Activated T-cell treated with anti-CD3 and anti-CD28 coated beads for 24 hours (primary cell): ENCODE measurements at regions not wholly inside any gene's neighbourhood (a gene's known extent, or its start where the extent isn't known, plus 50 kb on each side); places are given as distances from the start of the nearest gene placed in this dataset.
"Not testable (repeated sequence)": the region's sequence is repeated elsewhere in the genome, so short reads cannot be mapped to it uniquely, and the experiment has no call there.

Experiments used
- DNase-seq: peaks from one replicate; pipeline ENCODE4 v3.0.0-alpha.2; 2020; ENCODE audit warnings: low read depth

DNA sequence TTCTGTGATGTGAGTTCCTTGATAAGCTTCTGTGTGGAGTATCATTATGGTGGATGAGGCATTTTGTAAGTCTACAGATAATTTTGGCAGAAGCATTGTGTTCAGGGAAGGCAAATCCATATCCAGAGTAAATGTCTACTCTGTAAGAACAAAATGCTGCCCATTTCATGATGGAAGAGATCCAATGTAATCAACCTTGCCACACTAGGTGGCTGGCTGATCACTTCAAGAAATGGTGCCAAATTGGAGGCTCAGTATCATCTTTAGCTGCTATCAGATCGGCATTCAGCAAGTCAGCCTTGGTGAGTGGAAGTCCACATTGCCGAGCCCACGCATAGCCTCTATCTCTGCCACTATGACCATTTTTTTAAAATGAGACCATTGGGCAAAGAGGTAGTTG, 565.8 kb upstream of the USP24 start:
- DNase-seq = no peak

DNA sequence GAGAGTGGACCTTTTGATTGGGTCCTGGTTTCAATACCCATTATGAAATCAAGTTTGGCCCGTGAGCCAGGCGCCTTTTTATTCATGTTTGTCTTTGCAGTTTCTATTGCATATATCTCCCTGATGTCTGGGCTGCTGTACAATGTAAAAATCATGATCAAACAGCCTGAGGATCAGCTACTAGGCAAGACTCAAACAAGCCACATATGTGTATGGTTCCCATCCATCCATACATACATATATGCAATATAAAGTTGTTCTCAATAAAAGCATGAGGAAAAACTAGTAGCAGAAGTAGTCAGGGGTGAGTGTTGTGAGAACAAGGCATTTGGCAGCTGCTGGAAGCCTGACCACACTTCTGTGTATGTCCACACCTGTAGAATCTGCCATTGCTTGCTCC, 562.4 kb upstream of the USP24 start:
- DNase-seq = no peak

DNA sequence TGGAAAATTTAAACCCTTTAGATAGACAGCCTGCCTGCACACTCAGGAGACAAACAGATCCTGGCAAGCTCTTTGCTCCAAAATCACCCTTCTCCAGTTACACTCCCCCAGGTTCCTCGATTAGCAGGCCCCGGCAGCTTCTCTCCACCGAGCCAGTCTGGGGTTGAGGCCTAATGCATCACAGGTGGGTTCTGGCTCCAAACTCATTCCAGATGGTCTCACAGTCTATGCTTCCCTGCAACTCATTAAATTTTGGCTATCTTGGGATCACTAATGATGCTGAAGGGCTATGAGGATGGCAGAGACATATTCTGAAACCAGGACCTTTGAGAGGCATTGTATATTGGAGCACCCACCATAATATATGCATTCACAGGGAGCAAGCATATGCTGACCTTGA, 559.8 kb upstream of the USP24 start:
- DNase-seq = no peak

DNA sequence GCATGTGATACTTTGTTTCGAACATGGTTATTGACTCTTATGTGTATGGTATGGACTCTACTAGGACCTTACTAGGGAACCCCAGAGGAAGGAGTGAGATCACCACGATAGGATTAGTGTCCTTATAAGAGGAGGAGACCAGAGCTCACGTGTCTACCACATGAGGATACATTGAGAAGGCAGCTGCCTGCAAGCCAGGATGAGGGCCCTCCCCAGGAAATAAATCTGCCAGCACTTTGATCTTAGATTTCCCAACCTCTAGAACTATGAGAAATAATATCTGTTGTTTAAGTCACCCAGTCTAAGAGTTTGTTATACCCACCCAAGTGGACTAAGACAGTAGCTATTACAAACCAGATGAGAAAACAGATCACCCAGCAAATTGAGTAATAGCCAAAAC, 559.3 kb upstream of the USP24 start:
- DNase-seq = no peak

DNA sequence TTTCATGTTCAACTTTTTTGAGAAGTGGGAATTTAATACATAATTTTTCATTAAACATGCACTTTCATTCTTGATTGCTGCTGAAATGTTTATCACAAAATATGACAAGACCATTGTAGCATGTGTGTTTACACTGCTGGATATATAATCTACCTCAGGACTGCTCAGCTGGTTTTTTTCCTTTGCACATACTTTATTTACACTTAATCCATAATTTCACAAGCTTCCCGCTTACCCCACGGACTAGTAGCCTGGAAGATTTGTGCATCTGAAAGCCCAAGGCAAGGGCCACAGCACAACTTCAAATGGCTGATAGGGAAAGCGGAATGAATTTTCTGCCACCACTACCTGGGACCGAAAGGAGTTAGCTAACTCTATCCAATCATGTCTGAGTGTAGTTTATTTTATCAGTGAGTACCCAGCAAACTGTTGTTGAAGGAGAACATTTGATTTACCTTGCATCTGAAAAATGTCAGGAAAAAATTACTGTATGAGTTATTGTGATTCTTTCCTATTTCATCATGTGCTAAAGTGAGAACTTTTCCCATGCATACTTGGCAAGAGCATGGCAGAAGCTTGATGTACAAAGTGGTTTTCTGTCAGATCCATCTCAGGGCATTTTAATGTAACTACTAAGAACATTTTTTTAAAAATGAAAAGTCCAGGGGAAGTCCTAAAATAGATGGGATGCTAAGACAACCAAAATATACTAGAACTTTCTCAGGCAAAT, 558.2 kb upstream of the USP24 start:
- DNase-seq = no peak

DNA sequence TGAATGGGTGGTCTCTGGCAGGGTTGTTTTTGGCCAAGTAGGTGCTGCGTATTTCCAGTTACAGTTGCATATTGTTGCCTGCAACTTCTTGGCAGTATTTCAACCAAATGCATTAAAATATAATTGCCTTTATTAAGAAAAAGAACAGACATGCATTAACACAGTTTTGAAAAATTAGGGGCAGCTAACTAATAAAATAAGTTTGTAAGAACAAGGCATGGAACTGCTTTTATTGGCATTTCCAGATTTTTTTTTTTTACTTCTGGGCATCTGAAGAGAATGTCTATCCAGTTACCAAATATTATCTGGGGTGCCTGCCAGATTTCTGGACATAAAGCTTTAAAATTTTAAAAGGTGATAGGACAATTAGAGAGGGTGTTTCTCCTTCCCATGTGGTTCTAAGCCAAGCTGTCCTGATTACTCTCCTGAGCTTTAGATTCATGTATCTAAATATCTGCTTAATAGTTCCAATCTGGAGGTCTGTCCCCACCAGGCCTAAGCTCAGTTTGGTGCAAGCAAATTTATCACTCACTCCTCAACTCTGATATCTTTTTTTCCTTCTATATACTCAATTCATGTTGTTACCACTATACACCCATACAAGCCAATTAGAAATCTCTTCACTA, 553.3 kb upstream of the USP24 start:
- no peak for DNase-seq

DNA sequence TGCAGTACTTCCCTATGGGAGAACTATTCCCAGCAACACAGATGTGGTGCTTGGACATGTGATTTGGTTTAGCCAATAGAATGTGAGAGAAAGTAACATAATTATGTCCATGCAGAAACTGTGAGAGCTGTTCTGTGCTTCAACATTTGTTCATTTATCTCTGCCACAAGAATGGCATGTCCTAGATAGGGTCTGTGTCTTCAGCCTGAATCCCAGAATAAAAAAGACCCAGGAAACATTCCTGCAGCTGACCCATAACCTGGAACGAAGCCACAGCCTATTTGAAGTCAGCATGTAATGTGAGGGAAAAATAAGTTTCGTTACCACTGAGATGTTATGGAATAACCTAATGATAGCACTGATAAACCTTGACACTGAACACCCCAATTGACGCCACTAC, 552.0 kb upstream of the USP24 start:
- no peak for DNase-seq

DNA sequence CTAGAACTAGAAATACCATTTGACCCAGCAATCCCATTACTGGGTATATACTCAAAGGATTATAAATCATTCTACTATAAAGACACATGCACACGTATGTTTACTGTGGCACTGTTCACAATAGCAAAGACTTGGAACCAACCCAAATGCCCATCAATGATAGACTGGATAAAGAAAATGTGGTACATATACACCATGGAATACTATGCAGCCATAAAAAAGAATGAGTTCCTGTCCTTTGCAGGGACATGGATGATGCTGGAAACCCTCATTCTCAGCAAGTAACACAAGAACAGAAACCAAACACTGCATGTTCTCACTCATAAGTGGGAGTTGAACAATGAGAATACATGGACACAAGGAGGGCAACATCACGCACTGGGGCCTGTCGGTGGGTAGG, 550.3 kb upstream of the USP24 start:
- DNase-seq = not testable (repeated sequence)

DNA sequence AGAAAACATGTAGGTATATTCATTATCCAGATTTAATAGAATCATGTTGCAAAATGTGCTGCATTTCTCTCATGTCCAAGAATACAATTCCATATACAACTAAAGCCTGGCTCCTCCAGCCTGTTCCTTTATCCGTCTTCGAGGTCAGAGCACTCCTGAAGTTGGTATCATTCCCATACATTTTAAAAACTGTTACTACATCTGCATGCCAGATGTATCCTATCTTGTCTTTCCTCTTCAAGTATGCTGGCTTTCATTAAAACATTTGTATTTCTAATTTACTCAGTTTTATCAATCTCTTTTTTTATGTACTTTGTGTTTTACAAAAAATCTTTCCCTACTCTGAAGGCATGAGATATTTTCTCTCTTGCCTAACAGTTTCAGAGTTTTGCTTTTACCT, 536.6 kb upstream of the USP24 start:
- no peak for DNase-seq

DNA sequence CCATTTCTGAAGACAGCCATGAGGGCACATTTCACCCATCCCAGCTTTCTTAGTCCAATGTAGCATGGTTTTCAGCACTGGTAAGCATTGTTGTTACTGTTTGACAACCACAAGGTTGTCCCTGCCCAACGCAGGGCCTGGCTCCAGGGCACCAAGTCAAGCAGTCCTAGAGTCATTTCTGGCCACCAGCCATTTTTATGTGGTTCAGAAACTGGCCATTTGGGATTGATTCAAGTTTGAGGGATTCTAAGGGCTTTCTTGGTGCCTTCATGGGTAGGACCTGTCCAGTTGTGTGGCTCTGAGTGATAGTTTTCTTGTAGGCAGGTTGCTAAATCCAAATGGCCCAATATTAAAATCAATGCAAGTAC, 535.4 kb upstream of the USP24 start:
- DNase-seq = no peak

DNA sequence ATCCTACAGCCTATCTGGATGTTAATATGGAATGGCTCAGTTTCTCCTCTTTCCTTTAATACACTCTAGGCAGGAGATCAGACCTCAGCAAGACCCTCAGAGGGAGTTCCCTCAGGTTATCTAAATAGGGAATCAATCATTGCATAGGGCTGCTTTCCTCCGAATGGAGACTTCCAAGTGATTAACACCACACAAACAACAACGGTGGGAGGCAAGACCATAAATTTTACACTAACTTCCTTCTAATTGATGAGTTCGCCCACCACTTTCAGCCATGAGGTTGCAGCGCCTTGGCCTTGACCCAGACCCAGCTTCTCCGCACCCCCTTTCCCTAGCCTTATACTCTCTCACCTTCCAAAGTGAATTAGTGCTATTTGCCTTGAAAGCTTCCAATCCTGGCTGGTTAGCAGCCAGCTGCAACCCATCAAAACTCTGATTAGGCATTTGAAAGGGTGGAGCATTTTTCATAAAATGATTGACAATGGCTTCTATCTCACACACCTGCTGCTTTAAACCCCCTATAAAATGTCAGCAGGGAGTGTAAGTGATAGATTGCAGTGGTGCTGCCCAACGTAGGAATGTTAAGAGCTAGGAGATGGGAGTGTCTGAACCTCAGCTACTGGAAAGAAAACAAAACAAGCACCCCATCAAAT, 534.9 kb upstream of the USP24 start:
- DNase-seq = no peak

DNA sequence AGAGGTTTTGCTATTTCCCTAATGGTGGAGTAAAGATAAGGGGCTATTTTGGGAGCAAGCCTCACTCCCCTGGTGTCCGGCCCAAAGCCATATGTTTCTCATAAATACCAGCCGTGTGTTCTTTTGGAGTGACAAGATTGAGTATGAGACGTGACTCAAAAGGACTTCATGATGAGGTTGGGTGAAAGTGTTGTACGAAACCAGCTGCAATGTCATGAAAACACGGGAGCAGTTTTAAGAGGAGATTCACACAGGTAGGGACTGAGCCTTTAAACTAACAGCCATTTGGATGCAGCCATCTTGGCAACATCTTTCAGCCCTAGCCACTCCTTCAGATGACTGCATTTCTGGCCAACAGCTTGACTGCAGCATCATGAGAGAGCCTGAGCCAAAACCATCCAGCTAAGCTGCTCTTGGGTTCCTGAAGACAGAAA, 532.3 kb upstream of the USP24 start:
- no peak for DNase-seq

DNA sequence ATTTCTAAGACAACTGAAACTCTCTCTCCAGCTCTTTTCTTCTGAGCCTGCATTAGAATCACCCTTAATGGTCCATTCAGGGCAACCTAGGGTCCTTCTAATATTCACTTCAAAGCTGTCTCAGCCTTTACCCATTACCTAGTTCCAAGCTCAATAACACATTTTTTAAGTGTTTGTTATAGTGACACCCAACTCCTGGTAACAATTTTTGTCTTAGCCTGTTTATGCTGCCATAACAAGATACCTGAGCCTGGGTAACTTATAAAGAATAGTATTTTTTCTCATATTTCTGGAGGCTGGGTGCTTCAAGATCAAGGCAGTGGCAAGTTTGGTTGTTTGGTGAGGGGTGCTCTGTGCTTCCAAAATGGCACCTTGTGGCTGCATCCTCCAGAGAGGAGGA, 531.5 kb upstream of the USP24 start:
- no peak for DNase-seq

DNA sequence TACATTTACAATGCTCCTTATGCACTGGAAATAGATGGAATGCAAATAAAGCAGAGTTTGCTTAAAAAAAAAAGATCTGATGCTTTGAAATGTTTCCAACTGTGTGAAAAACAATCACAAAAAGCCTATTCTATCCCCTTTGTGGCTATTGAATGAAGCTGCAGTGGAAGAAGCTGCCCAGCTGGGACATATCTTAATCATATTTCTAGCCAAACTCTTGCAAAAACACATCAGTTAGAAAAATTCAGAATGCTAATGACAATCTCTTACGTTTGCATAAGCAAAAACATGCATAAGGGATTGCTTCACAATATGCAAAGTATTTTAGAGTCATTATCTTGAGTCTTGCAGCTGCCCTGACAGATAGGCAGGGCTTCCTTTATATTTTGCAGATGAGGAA, 526.4 kb upstream of the USP24 start:
- no peak for DNase-seq

DNA sequence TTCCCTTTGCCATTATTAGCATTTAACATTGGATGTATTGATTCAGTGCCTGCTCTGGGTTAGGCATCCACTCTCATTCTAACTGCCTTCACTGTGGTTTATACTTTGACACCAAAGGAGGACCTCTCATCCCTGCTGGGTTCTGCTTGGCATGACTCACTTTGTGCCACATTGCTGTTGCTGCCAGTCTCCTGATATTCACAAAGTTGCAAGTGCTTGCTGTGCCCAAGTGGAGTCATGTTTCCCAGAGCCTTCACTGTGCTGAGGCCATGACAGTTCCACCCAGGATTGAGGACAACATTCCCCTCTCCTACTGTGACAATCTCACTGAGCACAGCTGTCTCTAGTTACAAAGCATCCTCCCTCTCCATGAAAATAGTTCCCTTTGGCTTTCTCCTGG, 519.9 kb upstream of the USP24 start:
- no peak for DNase-seq

DNA sequence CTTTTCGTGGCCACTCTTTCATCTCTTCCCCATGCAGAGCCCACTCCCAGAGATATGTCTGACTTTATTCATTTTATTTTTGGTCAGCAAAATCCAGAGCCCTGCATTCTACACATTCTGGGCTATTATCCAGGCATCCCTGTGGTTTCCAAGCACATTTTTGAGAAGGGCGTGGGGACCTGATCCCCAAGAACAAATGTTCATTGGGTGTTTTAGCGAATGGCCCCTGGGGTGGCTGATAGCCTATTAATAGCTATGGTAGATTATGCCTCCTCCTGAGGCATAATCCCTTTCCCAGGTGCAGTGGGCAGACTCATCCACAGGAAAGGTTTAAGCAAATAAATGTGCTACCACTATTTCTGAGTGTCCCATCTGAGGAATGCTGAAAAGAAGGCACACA, 511.8 kb upstream of the USP24 start:
- DNase-seq = no peak

DNA sequence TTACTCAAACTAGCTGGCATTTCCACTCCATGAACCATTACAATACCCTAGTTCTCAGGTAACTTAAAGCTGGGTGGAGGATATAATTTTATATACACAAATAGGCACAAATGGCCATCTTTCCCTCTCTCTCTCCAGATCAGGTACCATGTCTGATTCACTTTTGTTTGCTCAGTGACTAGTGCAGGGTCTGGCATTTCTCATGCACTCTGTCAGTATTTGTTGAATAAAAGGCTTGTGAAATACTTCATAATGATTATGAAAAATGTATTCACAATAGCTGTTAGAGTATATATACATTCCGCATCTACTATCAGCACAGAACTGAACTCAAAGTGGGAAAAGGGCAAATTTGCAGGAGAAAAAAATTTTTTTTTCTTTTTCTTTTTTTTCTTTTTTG, 510.2 kb upstream of the USP24 start:
- no peak for DNase-seq

DNA sequence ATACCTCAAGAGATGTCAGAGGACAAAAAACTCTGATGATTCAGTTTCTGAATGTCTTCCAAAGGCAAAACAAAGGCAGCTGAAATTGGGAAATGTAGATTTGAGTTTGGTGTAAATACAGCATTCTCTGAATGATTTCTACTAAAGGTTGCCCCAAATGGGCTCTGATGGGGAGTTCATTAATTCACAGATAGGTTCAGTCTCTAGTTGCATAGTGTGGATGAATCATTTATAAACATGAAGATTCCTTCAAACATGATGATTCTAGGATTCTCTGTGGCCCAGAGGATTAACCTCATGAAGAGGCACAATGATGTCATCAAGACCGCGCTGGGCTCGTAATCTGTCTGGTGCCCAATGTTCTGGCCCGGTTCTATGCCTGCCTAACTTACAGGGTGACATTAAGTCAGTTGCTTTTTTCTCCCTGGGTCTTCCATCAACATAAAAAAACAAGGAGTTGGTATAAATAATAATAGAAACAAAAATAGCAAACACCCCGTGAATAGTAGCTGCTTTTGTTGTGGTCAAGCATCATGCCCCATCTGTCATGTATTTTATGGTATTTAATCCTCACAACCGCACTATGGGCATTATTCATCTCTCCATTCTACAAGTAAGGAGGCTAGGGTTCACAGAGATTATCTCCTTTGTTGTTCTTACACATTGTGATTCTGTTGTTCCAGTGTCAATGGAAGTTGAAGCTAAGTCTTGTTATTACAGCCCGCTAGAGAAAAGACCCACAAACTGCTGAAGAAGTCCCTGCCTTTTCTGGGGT, 509.6 kb upstream of the USP24 start:
- DNase-seq = no peak

DNA sequence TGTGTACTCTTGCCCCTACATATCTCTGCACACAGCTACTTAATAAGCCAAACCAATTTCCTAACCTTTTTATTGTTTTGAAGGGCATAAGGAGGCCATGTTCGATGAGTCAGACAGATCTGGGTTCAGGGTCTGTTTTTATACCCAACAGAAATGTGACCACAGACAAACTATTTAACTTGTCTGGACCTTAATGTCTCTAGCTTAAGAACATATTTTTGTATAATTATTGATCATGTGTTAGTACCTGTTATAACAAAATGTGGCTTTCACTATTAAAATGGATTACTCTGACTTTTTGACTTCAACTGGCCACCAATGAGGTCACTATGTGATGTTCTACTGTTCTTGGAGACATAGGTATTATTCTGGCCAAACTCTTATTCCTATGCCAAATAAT, 507.8 kb upstream of the USP24 start:
- DNase-seq = no peak

DNA sequence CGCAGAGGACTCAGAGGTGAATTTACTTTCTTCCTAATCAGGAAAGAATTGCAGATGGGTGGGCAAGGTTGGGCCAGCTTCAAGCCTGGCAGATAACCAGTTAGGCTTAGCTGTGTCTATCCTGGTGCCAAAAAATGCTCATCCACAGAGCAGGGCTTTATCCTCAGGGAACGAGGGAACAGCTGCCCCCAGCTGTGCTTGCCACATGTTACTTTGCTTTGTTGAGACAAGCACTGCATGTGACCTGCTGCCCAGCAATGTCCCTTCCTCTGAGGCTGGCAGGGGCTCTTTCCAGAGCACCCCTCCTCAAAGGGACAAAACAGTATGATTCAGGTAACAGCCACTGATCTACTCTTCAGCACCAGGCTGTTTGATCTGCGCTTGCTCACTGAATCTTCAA, 505.1 kb upstream of the USP24 start:
- DNase-seq = no peak

DNA sequence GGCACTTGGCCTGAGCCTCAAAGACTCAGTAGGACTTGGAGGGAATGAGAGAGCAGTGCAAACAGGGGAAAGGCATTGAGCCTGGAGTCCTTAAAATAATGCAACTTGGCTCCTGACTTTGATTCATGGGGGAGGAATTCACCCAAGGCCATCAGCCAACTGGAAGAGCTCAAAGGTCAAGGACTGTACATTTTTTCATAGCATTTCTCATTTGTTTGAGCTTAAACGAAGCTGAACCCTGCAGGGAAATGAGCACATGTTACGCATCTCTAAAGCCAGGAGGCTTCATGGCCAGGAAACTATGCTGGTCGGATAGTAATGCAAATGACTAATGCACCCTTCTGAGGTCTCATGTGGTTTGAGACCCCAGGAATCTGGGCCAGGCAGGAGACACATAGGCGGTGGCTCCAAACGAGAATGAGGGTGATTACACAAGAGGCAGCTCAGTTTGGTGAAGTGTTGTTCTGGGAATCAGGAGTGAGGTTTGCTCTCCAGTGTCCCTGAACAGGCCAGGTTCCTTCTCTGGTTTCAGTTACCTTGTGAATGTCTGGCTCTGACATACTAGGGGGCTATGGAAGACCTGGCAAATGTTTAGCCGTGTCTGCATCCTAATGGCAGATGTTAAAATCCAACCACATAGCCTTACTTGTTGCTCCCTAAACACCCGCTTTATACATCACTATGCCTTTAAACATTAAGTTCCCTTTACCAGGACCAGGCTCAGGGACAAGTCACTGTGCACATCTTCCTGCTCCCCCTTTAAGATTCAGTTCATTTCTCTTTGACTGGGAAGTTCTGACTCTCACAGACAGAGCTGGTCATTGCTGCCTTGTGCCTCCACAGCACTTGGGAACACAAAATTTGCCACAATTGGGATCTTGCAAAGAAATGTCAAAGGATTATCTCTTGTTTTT, 503.9 kb upstream of the USP24 start:
- no peak for DNase-seq

DNA sequence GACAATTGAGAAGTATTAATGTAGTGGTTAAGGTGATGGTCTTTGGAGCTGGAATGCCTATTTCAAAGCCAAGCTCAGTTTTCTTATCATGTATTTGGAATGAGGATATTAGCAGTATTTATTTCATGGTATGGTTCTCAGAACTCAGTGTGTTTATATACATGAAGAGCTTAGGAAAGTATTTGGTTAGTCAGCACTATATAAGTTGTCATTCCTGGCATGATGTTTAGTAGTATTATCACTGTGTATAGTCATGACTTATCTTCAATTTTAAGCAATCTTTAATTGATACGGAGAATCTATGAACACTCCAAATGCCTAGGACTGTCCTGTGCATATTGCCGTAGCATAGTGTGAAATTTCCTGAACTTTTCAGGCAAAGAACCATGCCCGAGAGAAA, 501.9 kb upstream of the USP24 start:
- no peak for DNase-seq
